ENCODE measurements at regions not wholly inside any gene's neighbourhood (a gene's known extent, or its start where the extent isn't known, plus 50 kb on each side); places are given as distances from the start of the nearest gene placed in this dataset.

DNA sequence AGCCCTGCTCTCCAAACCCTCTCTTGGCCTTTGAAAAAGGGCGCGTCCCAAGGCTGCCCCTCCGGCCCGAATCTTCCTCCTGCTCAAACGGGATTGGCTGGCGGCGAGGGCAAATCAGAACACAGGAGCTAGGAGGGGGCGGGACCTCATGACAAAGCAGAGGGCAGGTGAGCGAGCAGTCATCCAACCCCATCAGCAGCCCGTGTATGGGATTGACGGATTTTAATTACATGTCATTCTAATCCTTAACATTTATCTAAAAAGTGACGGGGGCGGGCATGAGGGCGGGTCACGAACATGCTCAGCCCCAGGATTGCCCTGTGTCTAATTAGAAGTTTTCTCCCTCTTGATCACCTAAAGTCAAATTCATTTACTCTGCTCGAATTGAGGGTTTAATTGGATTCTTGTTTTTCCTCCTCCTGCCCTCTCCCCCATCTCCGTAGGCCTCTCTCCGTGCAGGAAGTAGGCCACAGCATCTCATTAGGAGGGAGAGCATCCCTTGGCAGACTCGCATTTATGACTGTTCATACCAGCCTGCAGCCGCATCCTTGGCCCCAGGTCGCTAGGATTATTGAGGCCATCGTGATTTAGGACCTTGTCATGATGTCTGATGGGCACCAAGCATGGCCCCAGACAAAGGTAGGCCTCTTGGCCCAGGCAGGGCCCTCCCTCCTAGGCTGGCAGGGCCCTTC, 147.1 kb downstream of the CHST1 start:
- DNase-seq: no peak

GRCh38 chr11:45517171-45517770, 148.2 kb downstream of the CHST1 start:
- no peak for DNase-seq

GRCh38 chr11:45513821-45514340, 151.5 kb downstream of the CHST1 start:
- DNase-seq: no peak

DNA sequence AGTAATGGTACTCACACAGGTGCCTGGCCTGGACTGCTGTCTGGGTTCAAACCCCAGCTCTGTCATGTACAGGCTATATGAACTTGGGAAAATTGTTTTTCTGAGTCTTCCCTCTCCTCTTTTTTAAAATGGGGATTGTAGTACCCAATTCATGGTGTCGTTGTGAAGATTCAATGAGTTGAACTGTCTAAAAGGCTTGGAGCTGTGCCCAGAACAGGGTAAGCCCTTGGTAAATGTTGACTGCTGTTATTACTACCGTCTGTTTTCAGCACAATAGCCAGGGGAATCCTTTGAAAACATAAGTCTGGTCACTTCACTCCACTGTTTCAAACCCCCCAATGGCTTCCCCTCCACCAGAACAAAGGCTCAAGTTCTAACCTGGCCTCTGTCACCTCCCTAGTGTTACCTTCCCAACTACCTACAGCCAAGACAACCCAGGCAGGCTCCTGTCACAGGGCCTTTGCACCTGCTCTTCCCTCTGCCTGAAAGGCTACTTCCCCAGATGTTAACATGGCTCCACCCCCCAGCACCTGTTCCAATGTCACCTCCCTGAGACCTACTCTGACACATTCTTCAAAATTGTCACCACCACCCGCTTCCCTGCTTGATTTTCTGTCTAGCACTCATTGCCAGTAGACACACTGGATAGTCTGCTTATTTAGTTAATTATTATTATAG, 152.8 kb downstream of the CHST1 start:
- no peak for DNase-seq

GRCh38 chr11:45511566-45511965, 153.9 kb downstream of the CHST1 start:
- DNase-seq: no peak

DNA sequence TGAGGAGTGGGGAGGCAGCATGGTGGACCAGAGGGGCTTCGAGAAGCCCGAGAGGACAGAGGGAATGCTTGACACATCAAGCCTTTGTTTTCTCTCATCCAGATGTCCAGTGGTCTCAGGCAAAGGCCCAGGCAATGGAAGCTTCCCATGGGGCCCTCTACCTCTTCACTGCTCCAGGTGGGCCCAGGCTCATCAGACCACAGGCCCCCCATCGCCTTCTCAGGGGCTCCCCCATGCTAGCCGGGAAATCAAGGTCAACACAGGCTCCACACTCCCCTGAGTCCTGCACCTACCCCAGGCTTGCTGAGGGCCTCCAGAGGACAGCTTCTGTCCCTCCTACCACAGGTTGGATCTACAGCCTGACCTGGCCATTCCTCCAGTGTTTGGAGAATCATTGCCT, 157.5 kb downstream of the CHST1 start:
- no peak for DNase-seq

GRCh38 chr11:45503311-45503710, 162.1 kb downstream of the CHST1 start:
- no peak for DNase-seq

- DNase-seq: no peak
These were observed 163.2 kb downstream of the CHST1 start for GRCh38 chr11:45502226-45502545.

DNA sequence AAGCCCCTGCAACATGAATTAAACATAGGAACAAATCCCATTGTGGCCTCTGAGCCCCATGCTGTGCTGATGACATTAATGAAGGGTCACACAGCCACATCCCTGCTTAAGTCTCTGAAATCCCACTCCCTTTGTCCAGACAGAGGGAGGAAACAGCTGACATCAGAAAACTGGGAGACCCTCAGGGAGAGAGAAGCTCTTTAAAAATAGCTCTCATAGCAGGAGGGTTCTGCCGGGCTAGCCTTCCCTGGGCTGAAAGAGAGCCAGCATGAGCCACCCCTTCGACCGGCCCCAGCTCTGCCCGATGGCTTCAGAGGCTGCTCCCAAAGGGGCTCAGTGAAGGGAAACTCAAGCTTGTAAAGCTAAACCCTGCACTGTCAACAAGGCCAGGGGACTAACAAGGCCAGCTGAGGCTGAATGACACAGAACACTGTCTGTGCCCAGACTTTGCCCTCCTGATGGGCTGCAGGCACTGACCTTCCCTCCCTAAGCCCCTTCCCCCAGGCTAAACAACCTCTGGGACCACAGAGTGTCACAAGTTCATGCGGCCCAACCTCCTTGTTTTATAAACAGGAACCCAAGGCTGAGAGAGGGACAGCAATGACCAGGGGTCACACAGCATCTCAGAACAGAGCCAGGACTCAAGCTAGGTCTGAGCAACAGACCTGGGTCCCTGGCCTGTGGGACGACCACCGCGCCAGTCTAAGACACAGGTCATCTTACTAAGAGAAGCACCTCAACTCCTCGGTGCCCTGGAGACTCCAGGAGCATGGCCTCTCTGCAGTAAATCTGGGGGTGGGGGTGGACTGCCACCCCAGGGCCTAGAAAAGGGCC, 163.8 kb downstream of the CHST1 start:
- no peak for DNase-seq

DNA sequence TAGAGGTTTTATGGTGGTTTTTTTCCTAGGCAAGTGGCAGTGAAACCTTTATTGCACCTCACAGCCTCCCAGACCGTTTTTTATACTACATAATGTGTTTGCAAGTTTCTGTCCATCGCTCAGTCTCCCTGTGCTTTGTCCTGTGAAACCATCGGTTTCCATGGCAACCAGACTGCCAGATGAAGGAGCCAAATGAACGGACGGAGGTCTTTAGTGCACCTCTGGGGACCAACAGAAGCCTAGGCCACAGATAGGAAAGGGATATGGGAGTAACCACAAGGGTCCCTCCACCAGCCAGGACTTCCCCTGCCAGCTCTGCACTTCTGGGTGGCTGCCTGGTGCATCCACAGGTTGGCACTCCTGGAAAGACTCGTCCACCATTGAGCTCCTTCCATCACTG, 165.0 kb downstream of the CHST1 start:
- DNase-seq: no peak

DNA sequence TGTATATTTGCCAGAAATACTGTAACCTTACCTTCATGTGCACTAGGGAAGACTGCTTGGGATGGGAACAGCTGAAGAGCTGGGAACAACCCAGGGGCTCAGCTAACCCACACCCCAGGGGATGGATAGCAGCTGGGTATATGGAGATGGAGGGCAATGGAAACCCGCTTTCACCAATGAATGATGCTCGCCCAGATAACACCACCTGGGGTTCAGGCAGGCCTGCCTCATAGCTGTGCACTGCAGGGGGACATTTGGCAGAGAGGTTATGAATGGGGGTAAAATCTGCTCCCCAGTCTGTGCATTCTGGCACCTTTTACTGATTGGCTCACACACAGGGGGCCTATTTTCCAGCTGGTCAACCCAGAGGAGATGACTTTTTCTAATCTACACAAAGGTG, 170.7 kb downstream of the CHST1 start:
- DNase-seq: no peak

DNA sequence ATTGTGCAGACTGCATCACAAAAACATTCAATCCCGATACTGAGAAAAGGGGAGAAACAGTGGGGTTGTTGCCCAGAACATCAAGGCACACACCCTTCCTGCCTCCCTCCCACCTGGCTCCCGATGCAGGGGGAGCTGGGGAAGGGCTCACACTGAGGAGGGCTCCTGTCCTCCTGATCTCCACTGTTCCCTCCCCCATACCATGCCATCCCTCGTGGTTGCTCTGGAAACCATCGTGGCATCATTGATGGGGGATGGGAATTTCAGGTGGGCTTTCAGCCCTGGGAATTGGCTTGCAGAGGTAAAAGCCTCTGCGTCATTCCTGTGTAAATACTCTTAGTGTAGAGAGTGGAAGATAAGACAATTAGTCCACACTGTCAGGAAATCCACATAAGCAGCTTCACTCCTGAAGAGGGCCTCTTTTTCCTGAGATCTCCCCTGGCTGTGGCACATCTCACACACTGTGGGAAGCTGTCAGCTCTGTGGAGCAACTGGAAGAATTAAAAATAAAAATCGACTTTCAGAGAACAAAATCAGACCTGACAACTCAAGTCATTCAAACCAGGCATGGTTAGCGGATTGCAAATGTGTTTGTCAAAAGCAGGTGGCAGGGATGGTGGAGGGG, 176.0 kb downstream of the CHST1 start:
- DNase-seq: no peak

DNA sequence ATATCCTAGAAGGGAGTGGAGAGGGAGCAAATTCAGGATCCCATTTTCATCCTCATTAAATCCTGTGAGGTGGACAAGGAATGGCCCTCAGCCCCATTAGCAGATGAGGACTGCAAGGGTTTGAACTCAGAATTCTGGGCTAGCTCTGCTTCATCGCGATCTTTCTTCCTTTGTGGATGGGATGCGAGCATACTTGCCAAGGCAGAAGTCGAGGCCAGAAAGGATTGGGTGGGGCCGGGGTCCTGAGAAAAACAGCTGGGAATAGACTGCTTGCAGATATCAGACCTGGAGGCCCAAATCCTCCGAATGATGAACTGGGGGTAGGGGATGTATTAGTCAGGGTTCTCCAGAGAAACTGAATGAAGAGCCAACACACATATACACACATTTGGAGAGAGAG, 179.0 kb downstream of the CHST1 start:
- DNase-seq: no peak

DNA sequence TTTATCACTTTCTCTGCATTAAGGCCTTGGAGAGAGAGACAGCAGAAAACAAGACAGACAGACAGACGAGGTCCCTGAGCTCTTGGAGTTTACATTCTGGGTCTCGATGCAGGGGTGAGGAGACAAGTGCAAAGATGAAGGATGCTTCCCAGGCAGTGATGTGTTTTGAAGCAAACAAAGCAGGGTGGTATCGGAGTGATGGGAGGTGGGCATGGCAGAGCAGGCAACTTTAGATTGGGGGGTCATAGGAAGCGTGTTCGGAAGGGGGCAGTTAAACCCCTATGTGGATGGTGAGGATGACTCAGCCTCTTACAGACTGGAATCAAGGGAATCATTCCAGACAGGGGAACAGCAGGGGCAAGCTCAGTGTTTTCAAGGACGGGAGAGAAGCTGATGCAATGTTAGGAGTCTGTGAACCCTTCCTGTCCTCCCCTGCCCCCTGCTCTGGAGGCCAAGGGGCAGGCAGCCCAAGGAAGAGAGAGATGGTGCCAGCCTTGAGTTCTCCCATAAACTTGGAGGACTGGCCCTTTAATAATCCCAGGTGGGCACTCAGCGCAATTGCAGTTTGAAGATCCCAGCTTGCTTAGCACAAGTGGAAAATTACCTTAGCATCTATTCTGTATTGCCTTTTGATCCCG, 180.2 kb downstream of the CHST1 start:
- DNase-seq: no peak

GRCh38 chr11:45484326-45484883, 181.0 kb downstream of the CHST1 start:
- no peak for DNase-seq

DNA sequence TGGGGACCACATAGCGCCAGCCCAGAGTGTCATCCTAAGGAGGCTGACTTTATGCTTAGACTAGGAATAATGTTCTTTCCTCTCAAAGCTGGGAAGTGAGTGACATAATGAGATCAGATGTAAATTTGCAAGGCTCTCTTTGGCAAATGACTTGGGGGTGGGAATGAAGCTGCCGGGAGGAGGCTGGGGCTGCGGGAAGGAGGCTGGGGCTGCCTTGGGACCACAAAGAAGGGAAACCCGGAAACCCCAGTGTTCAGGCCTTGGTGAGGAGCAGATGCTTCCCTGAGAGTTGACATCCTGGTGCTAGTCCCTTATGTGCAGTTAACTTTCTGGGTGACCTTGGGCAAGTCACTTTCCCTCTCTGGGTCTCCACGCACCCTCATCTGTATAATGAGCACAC, 182.0 kb downstream of the CHST1 start:
- DNase-seq: no peak

DNA sequence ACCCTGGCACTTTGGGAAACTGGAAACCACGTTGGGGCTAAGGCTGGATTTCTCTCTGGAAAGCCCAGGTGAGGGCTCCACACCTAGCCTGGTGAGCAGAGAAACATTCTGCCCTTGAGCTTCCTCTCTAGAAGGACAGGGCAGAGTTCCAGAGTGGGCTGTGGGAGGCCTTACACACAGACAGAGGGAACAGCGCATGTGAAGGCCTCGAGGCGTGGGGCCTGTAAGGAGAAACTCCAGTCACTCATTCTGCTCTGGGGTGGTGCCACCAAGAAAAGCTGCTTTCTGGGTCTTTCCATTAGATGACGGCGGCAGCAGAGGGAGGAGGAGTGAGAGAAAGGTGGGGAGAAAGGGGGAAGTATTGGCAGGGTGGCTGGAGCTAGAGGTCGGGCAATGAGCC, 183.1 kb downstream of the CHST1 start:
- no peak for DNase-seq

- DNase-seq: no peak
These were observed 184.4 kb downstream of the CHST1 start for GRCh38 chr11:45481026-45481425.

GRCh38 chr11:45477588-45477987, 187.8 kb downstream of the CHST1 start:
- no peak for DNase-seq

DNA sequence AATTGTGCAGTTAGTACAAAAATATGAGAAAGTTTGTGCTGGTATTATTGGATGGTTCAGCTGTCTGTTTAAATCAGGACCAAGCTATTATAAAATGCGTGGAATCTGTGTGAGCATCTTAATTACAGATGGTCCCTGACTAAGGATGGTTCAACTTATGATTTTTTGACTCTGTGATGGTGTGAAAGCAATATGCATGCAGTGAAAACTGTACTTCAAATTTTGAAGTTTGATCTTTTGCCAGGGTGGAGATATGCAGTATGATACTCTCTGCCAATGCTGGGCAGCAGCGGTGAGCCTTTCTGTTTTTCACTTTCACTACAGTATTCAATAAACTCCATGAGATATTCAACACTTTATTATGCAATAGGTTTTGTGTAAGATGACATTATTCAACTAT, 189.3 kb downstream of the CHST1 start:
- no peak for DNase-seq

GRCh38 chr11:45475173-45475572, 189.0 kb upstream of the SYT13 start:
- DNase-seq: no peak

GRCh38 chr11:45473341-45473895, 187.3 kb upstream of the SYT13 start:
- no peak for DNase-seq
